Prostate gland (tissue), 2 donors: ENCODE measurements at regions not wholly inside any gene's neighbourhood (a gene's known extent, or its start where the extent isn't known, plus 50 kb on each side); places are given as distances from the start of the nearest gene placed in this dataset.
A peak's percentile ranks its signal among the peaks of the same experiment; 100 is the strongest.

Experiments
- DNase-seq: peaks from one replicate; pipeline ENCODE4 v3.0.0-alpha.2; 2019; ENCODE audit warnings: low spot score
- H3K27ac ChIP-seq, 2 donors: fragments of 200-600 bp; sonication (generic); 2 replicates each; pipeline ENCODE4 v1.5.1; 2017 to 2019
- H3K27me3 ChIP-seq: fragments of 200-600 bp; sonication (generic); replicated peaks from 2 replicates; pipeline ENCODE4 v1.5.1; 2019; ENCODE audit not compliant: insufficient read depth
- H3K36me3 ChIP-seq, 2 donors: fragments of 200-600 bp; sonication (generic); 1 replicate in 1 of 2; 2 replicates in 1 of 2; pipeline versions ENCODE4 v1.5.1 to v1.8.1; 2017 to 2019
- H3K4me1 ChIP-seq: fragments of 200-600 bp; sonication (generic); replicated peaks from 2 replicates; pipeline ENCODE4 v1.5.1; 2019
- H3K4me3 ChIP-seq, 2 donors: fragments of 200-600 bp; sonication (generic); 2 replicates each; pipeline ENCODE4 v1.5.1; 2017 to 2019
- H3K9me3 ChIP-seq: fragments of 200-600 bp; sonication (generic); 2 replicates; pipeline ENCODE4 v1.5.1; 2017
- CTCF ChIP-seq, 4 experiments: fragments of 200-600 bp in 2 of 4; fragments of 450-650 bp in 2 of 4; sonication (generic) in 2 of 4; IDR thresholded peaks; 1 replicate in 3 of 4; 2 replicates in 1 of 4; pipeline ENCODE4 v1.5.1; 2016 to 2019; ENCODE audit warnings: antibody characterized with exemption in 4 of 4, mild to moderate bottlenecking in 2 of 4, moderate library complexity in 2 of 4
- POLR2A ChIP-seq: fragments of 450-650 bp; IDR thresholded peaks from one replicate; pipeline ENCODE4 v1.6.1; 2016; ENCODE audit warnings: antibody characterized with exemption, mild to moderate bottlenecking
- POLR2AphosphoS5 ChIP-seq: sonication (generic); formaldehyde crosslinking; IDR thresholded peaks from one replicate; pipeline ENCODE4 v1.6.1; 2017; ENCODE audit warnings: antibody characterized with exemption
- WGBS: methylation state at CpG from one replicate; pipeline ENCODE4 v1.1.5; 2018; 5-methylcytosine and 5-hydroxymethylcytosine counted together
- intact Hi-C: fragments of 100-400 bp; cut with DNase I; formaldehyde crosslinking; loops from one replicate; pipeline ENCODE4 v1.14.2; 2022

DNA sequence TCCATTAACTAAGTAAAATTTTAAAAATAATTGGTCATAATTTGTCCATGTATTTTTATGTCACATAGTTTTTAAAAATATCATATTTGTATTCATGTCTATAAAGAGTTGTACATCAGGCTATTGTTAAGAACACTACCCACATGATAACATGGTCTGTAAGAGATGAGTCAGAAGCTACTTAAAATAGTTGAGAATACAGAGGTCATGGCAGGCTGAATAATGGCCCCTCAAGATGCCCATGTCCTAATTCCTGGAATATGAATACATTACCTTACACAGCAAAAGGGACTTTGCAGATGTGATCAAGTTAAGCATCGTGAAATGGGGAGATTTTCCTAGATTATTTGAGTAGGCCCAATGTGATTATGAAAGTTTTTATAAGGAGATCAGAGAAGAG lies 782.9 kb upstream of the GOLIM4 start:
- Histone ChIP-seq H3K4me3 (no peak overlapping the region), H3K27me3 (no peaks in the 10 kb centered on the region), H3K4me1 (no peaks in the 10 kb centered on the region), H3K9me3 (no peaks in the 10 kb centered on the region), H3K36me3 (no peaks in the 10 kb centered on the region), H3K27ac (no peak overlapping the region)
- no peak for TF ChIP-seq POLR2AphosphoS5
- no peak for TF ChIP-seq POLR2A
- no peak for TF ChIP-seq CTCF (IDR thresholded peaks at IDR 0.05)
- DNase-seq, result no peak
- 81% methylated on average over 1 of the region's 1 CpG for WGBS
- intact Hi-C loops, result no loop called here

GRCh38 chr3:168877899-168878298 lies 782.2 kb upstream of the GOLIM4 start:
- Histone ChIP-seq H3K27me3 (no peaks in the 10 kb centered on the region), H3K4me1 (no peaks in the 10 kb centered on the region), H3K36me3 (no peaks in the 10 kb centered on the region), H3K27ac (no peak overlapping the region), H3K4me3 (no peak overlapping the region), H3K9me3 (no peaks in the 10 kb centered on the region)
- 42% methylated on average over 1 of the region's 1 CpG for WGBS
- DNase-seq, result peak; percentile 20
- intact Hi-C loops, result no loop called here
- no peak for TF ChIP-seq POLR2A
- peak; percentile 13 for TF ChIP-seq POLR2AphosphoS5

GRCh38 chr3:168876346-168877035 lies 780.8 kb upstream of the GOLIM4 start:
- Histone ChIP-seq H3K36me3 (no peaks in the 10 kb centered on the region), H3K9me3 (no peaks in the 10 kb centered on the region), H3K27ac (no peak overlapping the region), H3K4me1 (no peaks in the 10 kb centered on the region), H3K27me3 (no peaks in the 10 kb centered on the region), H3K4me3 (no peak overlapping the region)
- intact Hi-C loops, result no loop called here
- WGBS, result 45% methylated on average over 4 of the region's 4 CpGs
- no peak for DNase-seq
- TF ChIP-seq POLR2AphosphoS5, result no peak
- no peak for TF ChIP-seq CTCF (IDR thresholded peaks at IDR 0.05)
- no peak for TF ChIP-seq POLR2A

DNA sequence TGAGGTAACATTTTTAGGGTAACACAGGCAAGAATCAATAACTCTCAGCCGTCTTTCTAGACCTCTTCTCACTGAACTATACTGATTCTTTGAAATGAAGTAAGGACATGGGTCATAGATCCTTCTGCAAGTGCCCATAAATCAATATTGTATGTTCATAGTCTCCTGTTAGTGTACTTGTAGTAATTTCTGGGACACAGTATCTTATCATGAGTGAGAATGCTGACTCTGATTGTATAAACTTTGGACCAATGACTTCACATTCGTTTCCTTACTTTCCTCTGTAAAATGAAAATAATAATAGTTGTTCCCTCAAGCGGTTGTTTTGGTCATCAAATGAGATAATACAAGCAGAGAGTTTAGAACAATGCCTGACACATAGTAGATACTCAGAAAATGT lies 777.1 kb upstream of the GOLIM4 start:
- 90% methylated on average over 3 of the region's 3 CpGs for WGBS
- H3K36me3 ChIP-seq, result no peaks in the 10 kb centered on the region
- H3K4me1 ChIP-seq, result no peaks in the 10 kb centered on the region
- no peak overlapping the region for H3K27ac ChIP-seq
- no peak overlapping the region for H3K4me3 ChIP-seq
- DNase-seq, result no peak
- no peaks in the 10 kb centered on the region for H3K27me3 ChIP-seq
- intact Hi-C loops, result no loop called here
- TF ChIP-seq POLR2AphosphoS5, result no peak
- TF ChIP-seq POLR2A, result no peak
- no peak for TF ChIP-seq CTCF (IDR thresholded peaks at IDR 0.05)
- no peaks in the 10 kb centered on the region for H3K9me3 ChIP-seq

GRCh38 chr3:168870892-168871291 lies 775.2 kb upstream of the GOLIM4 start:
- no peaks in the 10 kb centered on the region for H3K27me3 ChIP-seq
- intact Hi-C loops, result no loop called here
- WGBS, result 45% methylated on average over 2 of the region's 2 CpGs
- no peaks in the 10 kb centered on the region for H3K4me1 ChIP-seq
- H3K9me3 ChIP-seq, result no peaks in the 10 kb centered on the region
- no peaks in the 10 kb centered on the region for H3K36me3 ChIP-seq
- H3K4me3 ChIP-seq, result no peak overlapping the region
- no peak for DNase-seq
- H3K27ac ChIP-seq, result no peak overlapping the region
- TF ChIP-seq POLR2A, result no peak
- no peak for TF ChIP-seq POLR2AphosphoS5
- no peak for TF ChIP-seq CTCF (IDR thresholded peaks at IDR 0.05)
